ENCODE measurements at regions not wholly inside any gene's neighbourhood (a gene's known extent, or its start where the extent isn't known, plus 50 kb on each side); places are given as distances from the start of the nearest gene placed in this dataset.
"Not testable (repeated sequence)": the region's sequence is repeated elsewhere in the genome, so short reads cannot be mapped to it uniquely, and the experiment has no call there.

- TF ChIP-seq, protein P1, sequence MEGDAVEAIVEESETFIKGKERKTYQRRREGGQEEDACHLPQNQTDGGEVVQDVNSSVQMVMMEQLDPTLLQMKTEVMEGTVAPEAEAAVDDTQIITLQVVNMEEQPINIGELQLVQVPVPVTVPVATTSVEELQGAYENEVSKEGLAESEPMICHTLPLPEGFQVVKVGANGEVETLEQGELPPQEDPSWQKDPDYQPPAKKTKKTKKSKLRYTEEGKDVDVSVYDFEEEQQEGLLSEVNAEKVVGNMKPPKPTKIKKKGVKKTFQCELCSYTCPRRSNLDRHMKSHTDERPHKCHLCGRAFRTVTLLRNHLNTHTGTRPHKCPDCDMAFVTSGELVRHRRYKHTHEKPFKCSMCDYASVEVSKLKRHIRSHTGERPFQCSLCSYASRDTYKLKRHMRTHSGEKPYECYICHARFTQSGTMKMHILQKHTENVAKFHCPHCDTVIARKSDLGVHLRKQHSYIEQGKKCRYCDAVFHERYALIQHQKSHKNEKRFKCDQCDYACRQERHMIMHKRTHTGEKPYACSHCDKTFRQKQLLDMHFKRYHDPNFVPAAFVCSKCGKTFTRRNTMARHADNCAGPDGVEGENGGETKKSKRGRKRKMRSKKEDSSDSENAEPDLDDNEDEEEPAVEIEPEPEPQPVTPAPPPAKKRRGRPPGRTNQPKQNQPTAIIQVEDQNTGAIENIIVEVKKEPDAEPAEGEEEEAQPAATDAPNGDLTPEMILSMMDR (IDR thresholded peaks at IDR 0.05; ENCODE audit: low read depth, low read length) = peak; percentile 7; the same call in 1 of the 2 replicates
Measured at GRCh38 chrX:129318375-129318774, 204.9 kb downstream of the SMARCA1 start.

GRCh38 chrX:129316461-129316860 lies 206.8 kb downstream of the SMARCA1 start:
- no peak overlapping the region for H3K4me3 ChIP-seq (ENCODE audit: low read depth, low read length)
- TF ChIP-seq, protein P1 (IDR thresholded peaks at IDR 0.05; ENCODE audit: low read depth, low read length) = no peak

More at GRCh38 chrX:129318375-129318774, 204.9 kb downstream of the SMARCA1 start:
- H3K4me3 ChIP-seq (ENCODE audit: low read depth, low read length) = no peak overlapping the region

GRCh38 chrX:129310000-129310399 lies 213.3 kb downstream of the SMARCA1 start:
- H3K4me3 ChIP-seq (ENCODE audit: low read depth, low read length) = no peak overlapping the region
- TF ChIP-seq, protein P1 (IDR thresholded peaks at IDR 0.05; ENCODE audit: low read depth, low read length) = no peak

- TF ChIP-seq, protein P1 (IDR thresholded peaks at IDR 0.05; ENCODE audit: low read depth, low read length) = no peak
- no peak overlapping the region for H3K4me3 ChIP-seq (ENCODE audit: low read depth, low read length)
Measured at GRCh38 chrX:129262912-129263311, 260.4 kb downstream of the SMARCA1 start.

- H3K4me3 ChIP-seq (ENCODE audit: low read depth, low read length) = not testable (repeated sequence)
Measured at GRCh38 chrX:129255516-129255915, 267.8 kb downstream of the SMARCA1 start.

DNA sequence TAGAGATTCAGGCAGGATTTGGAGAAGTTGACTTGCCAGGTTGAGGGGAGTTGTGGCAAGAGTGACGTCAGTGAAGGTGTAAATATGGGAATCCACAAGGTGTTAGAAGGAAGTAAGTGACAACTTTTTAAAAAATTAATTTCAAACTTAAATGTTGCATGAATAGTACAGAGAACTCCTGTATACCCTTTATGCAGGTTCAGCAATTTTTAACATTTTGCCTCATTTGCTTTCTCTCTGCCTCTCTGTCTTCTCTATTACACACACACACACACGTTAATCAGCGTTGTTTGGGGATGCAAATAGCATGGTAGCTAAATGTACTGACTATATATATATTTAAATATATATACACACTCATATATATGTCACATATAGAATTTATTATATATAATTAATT lies 273.7 kb downstream of the SMARCA1 start:
- H3K4me3 ChIP-seq (ENCODE audit: low read depth, low read length) = no peak overlapping the region
- TF ChIP-seq, protein P1 (IDR thresholded peaks at IDR 0.05; ENCODE audit: low read depth, low read length) = no peak

DNA sequence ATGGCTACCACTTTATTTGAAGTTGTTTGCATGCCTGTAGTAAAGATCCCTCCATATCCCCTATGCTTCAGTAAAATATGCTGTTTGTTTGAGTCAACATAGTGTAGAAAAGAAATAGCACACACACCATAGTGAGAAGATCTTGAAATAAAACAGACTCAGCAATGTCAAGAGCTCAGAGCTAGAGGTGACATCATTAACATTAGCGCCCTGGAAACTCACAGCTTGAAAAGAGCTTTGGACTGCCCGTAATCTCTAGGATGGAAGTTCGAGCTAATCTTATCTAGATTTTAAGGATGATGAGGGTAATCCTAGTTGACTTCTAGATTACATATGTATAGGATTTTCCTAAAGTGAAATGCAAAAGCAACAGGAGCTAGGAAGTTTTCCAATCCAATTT lies 275.6 kb downstream of the SMARCA1 start:
- no peak overlapping the region for H3K4me3 ChIP-seq (ENCODE audit: low read depth, low read length)
- TF ChIP-seq, protein P1 (IDR thresholded peaks at IDR 0.05; ENCODE audit: low read depth, low read length) = no peak

DNA sequence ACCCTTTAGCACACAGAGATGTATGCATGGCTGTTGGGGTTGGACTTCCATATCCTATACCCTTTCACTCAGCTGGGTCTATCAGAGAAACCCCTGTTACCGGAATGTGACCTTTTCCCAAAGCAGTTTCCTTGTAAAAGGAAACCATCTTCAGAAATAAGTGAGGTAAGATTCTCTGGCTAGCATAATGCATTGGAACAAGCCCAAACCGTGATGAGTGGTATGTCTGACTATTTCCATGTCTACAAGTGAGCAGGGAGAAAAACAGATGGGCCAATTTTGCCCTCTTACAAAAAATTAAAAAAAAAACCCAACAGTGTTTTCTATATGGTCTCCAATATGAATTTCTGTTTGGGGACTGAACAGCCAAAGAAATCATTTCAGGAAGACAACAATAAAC lies 283.9 kb downstream of the SMARCA1 start:
- no peak overlapping the region for H3K4me3 ChIP-seq (ENCODE audit: low read depth, low read length)
- TF ChIP-seq, protein P1 (IDR thresholded peaks at IDR 0.05; ENCODE audit: low read depth, low read length) = no peak
